ENCODE measurements at regions not wholly inside any gene's neighbourhood (a gene's known extent, or its start where the extent isn't known, plus 50 kb on each side); places are given as distances from the start of the nearest gene placed in this dataset.

- TF ChIP-seq, protein P1, sequence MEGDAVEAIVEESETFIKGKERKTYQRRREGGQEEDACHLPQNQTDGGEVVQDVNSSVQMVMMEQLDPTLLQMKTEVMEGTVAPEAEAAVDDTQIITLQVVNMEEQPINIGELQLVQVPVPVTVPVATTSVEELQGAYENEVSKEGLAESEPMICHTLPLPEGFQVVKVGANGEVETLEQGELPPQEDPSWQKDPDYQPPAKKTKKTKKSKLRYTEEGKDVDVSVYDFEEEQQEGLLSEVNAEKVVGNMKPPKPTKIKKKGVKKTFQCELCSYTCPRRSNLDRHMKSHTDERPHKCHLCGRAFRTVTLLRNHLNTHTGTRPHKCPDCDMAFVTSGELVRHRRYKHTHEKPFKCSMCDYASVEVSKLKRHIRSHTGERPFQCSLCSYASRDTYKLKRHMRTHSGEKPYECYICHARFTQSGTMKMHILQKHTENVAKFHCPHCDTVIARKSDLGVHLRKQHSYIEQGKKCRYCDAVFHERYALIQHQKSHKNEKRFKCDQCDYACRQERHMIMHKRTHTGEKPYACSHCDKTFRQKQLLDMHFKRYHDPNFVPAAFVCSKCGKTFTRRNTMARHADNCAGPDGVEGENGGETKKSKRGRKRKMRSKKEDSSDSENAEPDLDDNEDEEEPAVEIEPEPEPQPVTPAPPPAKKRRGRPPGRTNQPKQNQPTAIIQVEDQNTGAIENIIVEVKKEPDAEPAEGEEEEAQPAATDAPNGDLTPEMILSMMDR (conservative IDR thresholded peaks at IDR 0.05; ENCODE audit: low read depth, low read length): no peak
- TF ChIP-seq POLR2A (IDR thresholded peaks at IDR 0.05; ENCODE audit: low read depth, low read length) (no peak), SMC3 (IDR thresholded peaks at IDR 0.05; ENCODE audit: low read depth, low read length) (no peak), ELK1 (IDR thresholded peaks at IDR 0.05; ENCODE audit: borderline replicate concordance, low read depth, low read length) (no peak), RCOR1 (IDR thresholded peaks at IDR 0.05; ENCODE audit: insufficient replicate concordance, low read length) (no peak), RFX5 (IDR thresholded peaks at IDR 0.05; ENCODE audit: low read depth, low read length) (no peak), CHD1 (IDR thresholded peaks at IDR 0.05; ENCODE audit: low read depth, low read length) (no peak), MAFK (IDR thresholded peaks at IDR 0.05; ENCODE audit: low read depth, low read length) (no peak), RAD21 (IDR thresholded peaks at IDR 0.05; ENCODE audit: low read length) (no peak)
- TF ChIP-seq, protein P2, sequence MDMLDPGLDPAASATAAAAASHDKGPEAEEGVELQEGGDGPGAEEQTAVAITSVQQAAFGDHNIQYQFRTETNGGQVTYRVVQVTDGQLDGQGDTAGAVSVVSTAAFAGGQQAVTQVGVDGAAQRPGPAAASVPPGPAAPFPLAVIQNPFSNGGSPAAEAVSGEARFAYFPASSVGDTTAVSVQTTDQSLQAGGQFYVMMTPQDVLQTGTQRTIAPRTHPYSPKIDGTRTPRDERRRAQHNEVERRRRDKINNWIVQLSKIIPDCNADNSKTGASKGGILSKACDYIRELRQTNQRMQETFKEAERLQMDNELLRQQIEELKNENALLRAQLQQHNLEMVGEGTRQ (IDR thresholded peaks at IDR 0.05; ENCODE audit: low read depth, low read length): no peak
These were observed 176.0 kb downstream of the SHOX start for GRCh38 chrX:806586-806985.
